ENCODE measurements at regions not wholly inside any gene's neighbourhood (a gene's known extent, or its start where the extent isn't known, plus 50 kb on each side); places are given as distances from the start of the nearest gene placed in this dataset.

DNA sequence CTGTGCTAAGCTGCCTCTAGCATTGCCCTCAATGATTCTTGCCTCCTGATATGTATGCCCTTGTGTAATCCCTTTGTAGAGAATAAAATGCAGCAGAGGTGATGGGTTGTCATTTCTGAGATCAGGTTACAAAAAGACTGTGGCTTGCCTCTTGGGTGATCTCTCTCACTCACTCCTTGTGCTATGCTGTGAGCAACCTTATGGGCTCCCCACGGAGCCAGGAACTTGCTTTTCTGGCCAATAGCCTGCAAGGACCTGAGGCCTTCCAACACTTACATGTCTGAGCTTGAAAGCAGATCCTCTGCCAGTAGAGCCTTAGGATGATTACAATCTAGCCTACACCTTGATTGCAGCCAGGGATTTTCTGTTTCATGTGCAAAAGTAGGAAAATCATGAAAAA lies 123.1 kb upstream of the XIRP2 start (continued):
- TF ChIP-seq, protein P1, sequence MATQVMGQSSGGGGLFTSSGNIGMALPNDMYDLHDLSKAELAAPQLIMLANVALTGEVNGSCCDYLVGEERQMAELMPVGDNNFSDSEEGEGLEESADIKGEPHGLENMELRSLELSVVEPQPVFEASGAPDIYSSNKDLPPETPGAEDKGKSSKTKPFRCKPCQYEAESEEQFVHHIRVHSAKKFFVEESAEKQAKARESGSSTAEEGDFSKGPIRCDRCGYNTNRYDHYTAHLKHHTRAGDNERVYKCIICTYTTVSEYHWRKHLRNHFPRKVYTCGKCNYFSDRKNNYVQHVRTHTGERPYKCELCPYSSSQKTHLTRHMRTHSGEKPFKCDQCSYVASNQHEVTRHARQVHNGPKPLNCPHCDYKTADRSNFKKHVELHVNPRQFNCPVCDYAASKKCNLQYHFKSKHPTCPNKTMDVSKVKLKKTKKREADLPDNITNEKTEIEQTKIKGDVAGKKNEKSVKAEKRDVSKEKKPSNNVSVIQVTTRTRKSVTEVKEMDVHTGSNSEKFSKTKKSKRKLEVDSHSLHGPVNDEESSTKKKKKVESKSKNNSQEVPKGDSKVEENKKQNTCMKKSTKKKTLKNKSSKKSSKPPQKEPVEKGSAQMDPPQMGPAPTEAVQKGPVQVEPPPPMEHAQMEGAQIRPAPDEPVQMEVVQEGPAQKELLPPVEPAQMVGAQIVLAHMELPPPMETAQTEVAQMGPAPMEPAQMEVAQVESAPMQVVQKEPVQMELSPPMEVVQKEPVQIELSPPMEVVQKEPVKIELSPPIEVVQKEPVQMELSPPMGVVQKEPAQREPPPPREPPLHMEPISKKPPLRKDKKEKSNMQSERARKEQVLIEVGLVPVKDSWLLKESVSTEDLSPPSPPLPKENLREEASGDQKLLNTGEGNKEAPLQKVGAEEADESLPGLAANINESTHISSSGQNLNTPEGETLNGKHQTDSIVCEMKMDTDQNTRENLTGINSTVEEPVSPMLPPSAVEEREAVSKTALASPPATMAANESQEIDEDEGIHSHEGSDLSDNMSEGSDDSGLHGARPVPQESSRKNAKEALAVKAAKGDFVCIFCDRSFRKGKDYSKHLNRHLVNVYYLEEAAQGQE (IDR thresholded peaks at IDR 0.05; ENCODE audit: low read depth) = no peak
- TF ChIP-seq RAD21 (IDR thresholded peaks at IDR 0.05; ENCODE audit: low read depth) = no peak

- Histone ChIP-seq H3K36me3 (ENCODE audit: control insufficient read depth in 1 of 2, insufficient read depth in 2 of 2, low read length in 2 of 2) (no peaks in the 10 kb centered on the region), H2AFZ (ENCODE audit: low read depth, low read length, poor library complexity, severe bottlenecking) (no peak overlapping the region), H3K9me3 (ENCODE audit: control insufficient read depth in 1 of 2, insufficient read depth in 1 of 2, low read depth in 1 of 2, low read length in 2 of 2) (peaks cover 0 to 5% of the 10 kb centered on the region in 2 experiments; a peak in 2 of 4 replicates), H3K27me3 (ENCODE audit: insufficient read depth, low read length) (no peaks in the 10 kb centered on the region), H4K20me1 (ENCODE audit: insufficient read depth) (no peaks in the 10 kb centered on the region), H3K4me2 (ENCODE audit: low read length) (no peak overlapping the region), H3K9ac (ENCODE audit: low read length) (no peak overlapping the region), H3K79me2 (ENCODE audit: insufficient read depth, low read length) (no peaks in the 10 kb centered on the region), H3K9me2 (ENCODE audit: insufficient read depth) (no peaks in the 10 kb centered on the region), H3K4me3 (replicated peaks in 1 of 2; ENCODE audit: low read depth in 1 of 2, low read length in 2 of 2) (no peak overlapping the region), H3K4me1 (ENCODE audit: control insufficient read depth in 1 of 2, insufficient read depth in 2 of 2, low read length in 2 of 2) (no peaks in the 10 kb centered on the region), H3K27ac (ENCODE audit: low read depth, low read length) (no peak overlapping the region)
- RAD21 ChIA-PET (ENCODE audit: low non-redundant PET in 1 of 2, low total read pairs in 2 of 2, uncharacterized antibody in 2 of 2, unreplicated experiment in 2 of 2) = no interaction called here
- no peak for ATAC-seq
- CTCF ChIA-PET = no interaction called here
- no TSS peak for BruUV-seq (replicated peaks)
- intact Hi-C loops (cut with micrococcal nuclease) = no loop called here
- POLR2A ChIA-PET = no interaction called here
- no peak for DNase-seq (ENCODE audit: low read depth, low spot score)
- TF ChIP-seq RAD21 (IDR thresholded peaks at IDR 0.05; ENCODE audit: low read depth) = no peak
- TF ChIP-seq FOSL1 (IDR thresholded peaks at IDR 0.05; ENCODE audit: low read depth) = no peak
- TF ChIP-seq EZH2 (IDR thresholded peaks at IDR 0.05) = no peak
- TF ChIP-seq EGR1 (IDR thresholded peaks at IDR 0.05; ENCODE audit: low read depth) = no peak
- no peak for TF ChIP-seq YY1 (IDR thresholded peaks at IDR 0.05; ENCODE audit: extremely low read depth, insufficient replicate concordance, low read depth, low read length)
- TF ChIP-seq, protein P2, sequence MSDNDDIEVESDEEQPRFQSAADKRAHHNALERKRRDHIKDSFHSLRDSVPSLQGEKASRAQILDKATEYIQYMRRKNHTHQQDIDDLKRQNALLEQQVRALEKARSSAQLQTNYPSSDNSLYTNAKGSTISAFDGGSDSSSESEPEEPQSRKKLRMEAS (IDR thresholded peaks at IDR 0.05) = no peak
- no peak for TF ChIP-seq TCF7L2 (IDR thresholded peaks at IDR 0.05; ENCODE audit: borderline replicate concordance, extremely low read depth, insufficient read depth, insufficient read length)
- no peak for TF ChIP-seq ZFX (IDR thresholded peaks at IDR 0.05)
- TF ChIP-seq EZH2phosphoT487 (IDR thresholded peaks at IDR 0.05; ENCODE audit: borderline replicate concordance) = no peak
- no peak for TF ChIP-seq SP1 (IDR thresholded peaks at IDR 0.05; ENCODE audit: low read depth)
- TF ChIP-seq SRF (IDR thresholded peaks at IDR 0.05; ENCODE audit: low read depth) = no peak
- TF ChIP-seq, protein P3, sequence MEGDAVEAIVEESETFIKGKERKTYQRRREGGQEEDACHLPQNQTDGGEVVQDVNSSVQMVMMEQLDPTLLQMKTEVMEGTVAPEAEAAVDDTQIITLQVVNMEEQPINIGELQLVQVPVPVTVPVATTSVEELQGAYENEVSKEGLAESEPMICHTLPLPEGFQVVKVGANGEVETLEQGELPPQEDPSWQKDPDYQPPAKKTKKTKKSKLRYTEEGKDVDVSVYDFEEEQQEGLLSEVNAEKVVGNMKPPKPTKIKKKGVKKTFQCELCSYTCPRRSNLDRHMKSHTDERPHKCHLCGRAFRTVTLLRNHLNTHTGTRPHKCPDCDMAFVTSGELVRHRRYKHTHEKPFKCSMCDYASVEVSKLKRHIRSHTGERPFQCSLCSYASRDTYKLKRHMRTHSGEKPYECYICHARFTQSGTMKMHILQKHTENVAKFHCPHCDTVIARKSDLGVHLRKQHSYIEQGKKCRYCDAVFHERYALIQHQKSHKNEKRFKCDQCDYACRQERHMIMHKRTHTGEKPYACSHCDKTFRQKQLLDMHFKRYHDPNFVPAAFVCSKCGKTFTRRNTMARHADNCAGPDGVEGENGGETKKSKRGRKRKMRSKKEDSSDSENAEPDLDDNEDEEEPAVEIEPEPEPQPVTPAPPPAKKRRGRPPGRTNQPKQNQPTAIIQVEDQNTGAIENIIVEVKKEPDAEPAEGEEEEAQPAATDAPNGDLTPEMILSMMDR (IDR thresholded peaks at IDR 0.05 in 2 of 3, conservative IDR thresholded peaks at IDR 0.05 in 1 of 3; ENCODE audit: borderline replicate concordance in 1 of 3, insufficient read depth in 1 of 3, low read depth in 2 of 3, low read length in 2 of 3) = no peak
- TF ChIP-seq ZNF274 (IDR thresholded peaks at IDR 0.05; ENCODE audit: low read depth, low read length) = no peak
- TF ChIP-seq, protein P1 (IDR thresholded peaks at IDR 0.05; ENCODE audit: low read depth) = no peak
- TF ChIP-seq CEBPB (IDR thresholded peaks at IDR 0.05; ENCODE audit: low read depth) = no peak
- no peak for TF ChIP-seq SIN3A (IDR thresholded peaks at IDR 0.05; ENCODE audit: low read depth)
Measured at GRCh38 chr2:166764702-166765101, 123.6 kb upstream of the XIRP2 start.
